Colonic mucosa (tissue), 4 donors: ENCODE measurements at regions not wholly inside any gene's neighbourhood (a gene's known extent, or its start where the extent isn't known, plus 50 kb on each side); places are given as distances from the start of the nearest gene placed in this dataset.

Experiments used
- DNase-seq: peaks from one replicate; pipeline ENCODE4 v3.0.0-alpha.2; 2020
- H3K27ac ChIP-seq: fragments of 200-600 bp; one replicate; pipeline ENCODE4 v1.8.0; 2021
- H3K27me3 ChIP-seq: fragments of 200-600 bp; one replicate; pipeline ENCODE4 v1.8.0; 2021
- H3K36me3 ChIP-seq: fragments of 200-600 bp; one replicate; pipeline ENCODE4 v1.8.0; 2021
- H3K4me1 ChIP-seq: fragments of 200-600 bp; one replicate; pipeline ENCODE4 v1.8.0; 2021; ENCODE audit warnings: mild to moderate bottlenecking
- H3K4me3 ChIP-seq: fragments of 200-600 bp; one replicate; pipeline ENCODE4 v1.8.0; 2021
- H3K9ac ChIP-seq, 2 donors: one replicate each; pipeline ENCODE4 v1.7.0; 2013; ENCODE audit warnings: control low read depth in 2 of 2, low read depth in 2 of 2, low read length in 2 of 2
- H3K9me3 ChIP-seq: fragments of 200-600 bp; one replicate; pipeline ENCODE4 v1.8.0; 2021
- intact Hi-C: fragments of 100-400 bp; cut with DNase I; formaldehyde crosslinking; loops from one replicate; pipeline ENCODE4 v1.14.1; 2022
- TF ChIP-seq, protein P1 (sequence below): fragments of 200-600 bp; IDR thresholded peaks from one replicate; pipeline ENCODE4 v1.8.0; 2022; ENCODE audit warnings: antibody characterized with exemption, mild to moderate bottlenecking
- donor health status: healthy.
- donor health status: DM: no; HTN: no; CAD: no.
- donor health status: DM: no; HTN: no; CAD: no.

- Histone ChIP-seq H3K27me3 (no peaks in the 10 kb centered on the region), H3K36me3 (no peaks in the 10 kb centered on the region), H3K9ac (no peak overlapping the region), H3K4me3 (no peak overlapping the region), H3K4me1 (no peaks in the 10 kb centered on the region), H3K27ac (no peak overlapping the region), H3K9me3 (no peaks in the 10 kb centered on the region)
- DNase-seq = no peak
- intact Hi-C loops = no loop called here
- TF ChIP-seq, protein P1, sequence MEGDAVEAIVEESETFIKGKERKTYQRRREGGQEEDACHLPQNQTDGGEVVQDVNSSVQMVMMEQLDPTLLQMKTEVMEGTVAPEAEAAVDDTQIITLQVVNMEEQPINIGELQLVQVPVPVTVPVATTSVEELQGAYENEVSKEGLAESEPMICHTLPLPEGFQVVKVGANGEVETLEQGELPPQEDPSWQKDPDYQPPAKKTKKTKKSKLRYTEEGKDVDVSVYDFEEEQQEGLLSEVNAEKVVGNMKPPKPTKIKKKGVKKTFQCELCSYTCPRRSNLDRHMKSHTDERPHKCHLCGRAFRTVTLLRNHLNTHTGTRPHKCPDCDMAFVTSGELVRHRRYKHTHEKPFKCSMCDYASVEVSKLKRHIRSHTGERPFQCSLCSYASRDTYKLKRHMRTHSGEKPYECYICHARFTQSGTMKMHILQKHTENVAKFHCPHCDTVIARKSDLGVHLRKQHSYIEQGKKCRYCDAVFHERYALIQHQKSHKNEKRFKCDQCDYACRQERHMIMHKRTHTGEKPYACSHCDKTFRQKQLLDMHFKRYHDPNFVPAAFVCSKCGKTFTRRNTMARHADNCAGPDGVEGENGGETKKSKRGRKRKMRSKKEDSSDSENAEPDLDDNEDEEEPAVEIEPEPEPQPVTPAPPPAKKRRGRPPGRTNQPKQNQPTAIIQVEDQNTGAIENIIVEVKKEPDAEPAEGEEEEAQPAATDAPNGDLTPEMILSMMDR = no peak
These were observed 435.5 kb downstream of the DHX35 start for GRCh38 chr20:39397646-39398045.

- no peaks in the 10 kb centered on the region for H3K36me3 ChIP-seq
- H3K27me3 ChIP-seq = no peaks in the 10 kb centered on the region
- TF ChIP-seq, protein P1 = no peak
- H3K9ac ChIP-seq = no peak overlapping the region
- intact Hi-C loops = no loop called here
- H3K4me1 ChIP-seq = no peaks in the 10 kb centered on the region
- H3K9me3 ChIP-seq = no peaks in the 10 kb centered on the region
- DNase-seq = no peak
- H3K27ac ChIP-seq = no peak overlapping the region
- no peak overlapping the region for H3K4me3 ChIP-seq
These were observed 433.5 kb downstream of the DHX35 start for GRCh38 chr20:39395478-39396291.

DNA sequence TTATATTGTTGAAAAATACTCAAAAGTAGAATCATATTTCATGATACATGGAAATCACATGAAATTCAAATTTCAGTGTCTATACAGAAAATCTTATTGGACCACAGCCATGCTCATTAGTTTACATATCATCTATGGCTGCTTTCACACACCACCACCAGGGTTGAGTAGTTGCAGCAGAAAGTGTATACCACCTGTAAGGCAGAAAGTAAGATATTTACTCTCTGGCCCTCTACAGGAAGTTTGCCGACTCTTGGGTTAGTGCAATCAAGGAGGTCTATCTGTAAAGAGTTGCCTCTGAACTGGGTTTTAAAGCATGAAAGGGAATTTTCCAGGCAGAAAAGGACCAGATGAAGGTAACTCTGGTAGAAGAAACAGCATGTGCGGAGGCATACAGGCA is 432.3 kb downstream of the DHX35 start:
- Histone ChIP-seq H3K27me3 (no peaks in the 10 kb centered on the region), H3K9me3 (no peaks in the 10 kb centered on the region), H3K9ac (no peak overlapping the region), H3K27ac (no peak overlapping the region), H3K36me3 (no peaks in the 10 kb centered on the region), H3K4me3 (no peak overlapping the region), H3K4me1 (no peaks in the 10 kb centered on the region)
- no peak for DNase-seq
- intact Hi-C loops = no loop called here
- TF ChIP-seq, protein P1 = no peak

GRCh38 chr20:39390186-39390585 is 428.0 kb downstream of the DHX35 start:
- TF ChIP-seq, protein P1 = no peak
- Histone ChIP-seq H3K27ac (no peak overlapping the region), H3K36me3 (no peaks in the 10 kb centered on the region), H3K27me3 (no peaks in the 10 kb centered on the region), H3K4me3 (no peak overlapping the region), H3K9ac (no peak overlapping the region), H3K4me1 (no peaks in the 10 kb centered on the region), H3K9me3 (no peaks in the 10 kb centered on the region)
- no peak for DNase-seq
- intact Hi-C loops = no loop called here

DNA sequence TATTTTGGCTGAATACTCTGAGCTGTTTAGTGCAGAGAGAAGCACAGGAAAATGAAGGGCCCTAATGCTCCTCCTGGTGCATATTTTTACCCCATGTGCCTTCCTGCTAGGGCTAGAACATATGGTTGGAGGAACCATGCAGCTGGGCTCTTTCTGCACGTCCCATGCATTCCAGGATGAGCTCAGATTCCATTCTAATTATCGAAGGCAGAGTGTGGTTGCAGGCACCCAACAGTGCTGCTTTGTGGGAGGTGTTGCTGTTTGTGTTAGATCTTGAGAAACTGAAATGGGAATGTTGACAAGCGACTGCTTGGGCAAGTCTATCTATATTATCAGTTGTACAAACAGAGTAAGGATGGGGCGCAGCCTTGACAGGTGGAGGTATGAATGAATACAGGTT is 419.5 kb downstream of the DHX35 start:
- H3K4me1 ChIP-seq = no peaks in the 10 kb centered on the region
- no peaks in the 10 kb centered on the region for H3K9me3 ChIP-seq
- DNase-seq = no peak
- no peak overlapping the region for H3K9ac ChIP-seq
- H3K4me3 ChIP-seq = no peak overlapping the region
- H3K27ac ChIP-seq = no peak overlapping the region
- no peaks in the 10 kb centered on the region for H3K27me3 ChIP-seq
- intact Hi-C loops = no loop called here
- no peaks in the 10 kb centered on the region for H3K36me3 ChIP-seq
- TF ChIP-seq, protein P1 = no peak
